Left lobe of liver (tissue), 2 donors: ENCODE measurements at regions not wholly inside any gene's neighbourhood (a gene's known extent, or its start where the extent isn't known, plus 50 kb on each side); places are given as distances from the start of the nearest gene placed in this dataset.

ENCODE experiments used
- ATAC-seq: fragments of 200-7000 bp; cut with Tn5 transposase; one replicate; pipeline ENCODE4 v1.9.1; 2020; ENCODE audit warnings: mild to moderate bottlenecking, moderate library complexity
- DNase-seq: peaks from one replicate; pipeline ENCODE4 v3.0.0-alpha.2; 2020; ENCODE audit warnings: low spot score
- donor health status: DM: no; HTN: no; CAD: no; lungs with moderate emphysema.
- donor health status: DM: no; HTN: yes; CAD: no.

DNA sequence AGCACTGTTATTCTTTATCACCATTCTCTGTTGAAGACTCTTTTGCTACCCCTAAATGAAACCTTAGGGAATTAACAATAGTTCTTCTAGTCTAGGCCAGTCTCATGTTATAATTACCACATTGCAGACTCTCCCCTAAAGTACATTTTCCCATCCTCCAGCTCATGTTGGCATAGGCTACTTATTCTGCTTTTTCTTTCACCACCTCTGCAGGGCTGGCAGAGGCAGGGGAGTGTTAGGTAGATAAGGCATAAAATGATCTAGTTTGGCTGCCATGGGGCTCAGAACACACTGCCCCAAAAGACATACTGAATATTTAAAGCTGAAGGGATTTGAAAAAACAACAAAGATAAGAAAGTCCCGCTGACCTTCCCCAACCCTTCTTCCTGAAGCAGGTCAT, 82.7 kb upstream of the RFC3 start:
- no peak for DNase-seq
- no peak for ATAC-seq

DNA sequence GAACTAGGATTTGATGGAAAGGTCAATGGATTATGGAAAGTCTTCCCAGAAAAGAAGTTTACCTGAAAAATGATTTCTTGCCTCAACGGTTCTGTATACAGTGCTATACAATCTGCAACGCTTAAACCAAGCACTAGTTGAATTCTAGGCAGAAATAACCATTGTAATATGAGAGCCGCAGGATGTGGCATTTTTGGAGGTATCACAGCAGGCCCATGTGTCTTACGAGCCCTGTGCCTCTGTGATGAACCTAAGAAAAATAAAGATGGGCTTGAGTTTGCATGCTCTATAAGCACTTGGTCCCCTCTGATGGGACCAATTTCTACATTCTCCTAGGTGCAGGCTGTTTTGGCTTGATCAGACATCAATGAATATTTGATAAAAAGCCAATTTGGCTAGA, 78.7 kb upstream of the RFC3 start:
- DNase-seq: no peak
- ATAC-seq: no peak

DNA sequence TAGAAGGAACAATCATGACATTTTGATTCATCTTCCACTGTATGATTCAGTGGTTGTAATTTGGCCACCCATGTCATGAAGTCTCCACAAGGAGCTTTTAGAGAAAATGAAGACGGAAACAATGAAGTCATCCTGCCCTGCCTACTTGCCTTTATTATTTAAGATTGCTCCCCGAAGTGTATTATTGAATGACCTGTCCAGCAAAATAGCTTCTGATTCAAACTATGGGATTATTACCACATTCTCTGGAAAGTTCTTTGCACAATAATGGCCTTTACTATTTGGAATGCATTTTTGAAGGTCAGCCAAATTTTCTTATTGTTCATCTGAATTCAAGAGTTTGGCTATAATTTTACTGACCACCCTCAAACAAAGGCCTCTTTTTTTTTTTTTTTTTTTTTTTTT, 77.8 kb upstream of the RFC3 start:
- DNase-seq: no peak

DNA sequence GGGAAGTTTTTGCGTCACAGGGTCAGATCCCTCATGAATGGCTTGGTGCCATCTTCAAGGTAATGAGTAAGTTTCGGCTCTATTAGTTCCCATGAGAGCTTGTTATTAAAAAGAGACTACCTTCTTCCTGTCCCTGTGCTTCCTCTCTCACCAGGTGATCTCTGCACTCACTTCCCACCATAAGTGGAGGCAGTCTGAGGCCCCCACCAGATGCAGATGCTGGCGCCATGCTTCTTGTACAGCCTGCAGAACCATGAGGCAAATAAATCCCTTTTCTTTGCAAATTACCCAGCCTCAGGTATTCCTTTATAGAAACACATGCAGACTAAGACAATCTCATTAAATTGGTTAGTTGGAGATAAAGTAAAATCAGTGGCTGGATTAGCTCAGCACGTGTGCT, 75.6 kb upstream of the RFC3 start:
- no peak for ATAC-seq
- no peak for DNase-seq

More for the DNA sequence above, 77.8 kb upstream of the RFC3 start:
- ATAC-seq: no peak

DNA sequence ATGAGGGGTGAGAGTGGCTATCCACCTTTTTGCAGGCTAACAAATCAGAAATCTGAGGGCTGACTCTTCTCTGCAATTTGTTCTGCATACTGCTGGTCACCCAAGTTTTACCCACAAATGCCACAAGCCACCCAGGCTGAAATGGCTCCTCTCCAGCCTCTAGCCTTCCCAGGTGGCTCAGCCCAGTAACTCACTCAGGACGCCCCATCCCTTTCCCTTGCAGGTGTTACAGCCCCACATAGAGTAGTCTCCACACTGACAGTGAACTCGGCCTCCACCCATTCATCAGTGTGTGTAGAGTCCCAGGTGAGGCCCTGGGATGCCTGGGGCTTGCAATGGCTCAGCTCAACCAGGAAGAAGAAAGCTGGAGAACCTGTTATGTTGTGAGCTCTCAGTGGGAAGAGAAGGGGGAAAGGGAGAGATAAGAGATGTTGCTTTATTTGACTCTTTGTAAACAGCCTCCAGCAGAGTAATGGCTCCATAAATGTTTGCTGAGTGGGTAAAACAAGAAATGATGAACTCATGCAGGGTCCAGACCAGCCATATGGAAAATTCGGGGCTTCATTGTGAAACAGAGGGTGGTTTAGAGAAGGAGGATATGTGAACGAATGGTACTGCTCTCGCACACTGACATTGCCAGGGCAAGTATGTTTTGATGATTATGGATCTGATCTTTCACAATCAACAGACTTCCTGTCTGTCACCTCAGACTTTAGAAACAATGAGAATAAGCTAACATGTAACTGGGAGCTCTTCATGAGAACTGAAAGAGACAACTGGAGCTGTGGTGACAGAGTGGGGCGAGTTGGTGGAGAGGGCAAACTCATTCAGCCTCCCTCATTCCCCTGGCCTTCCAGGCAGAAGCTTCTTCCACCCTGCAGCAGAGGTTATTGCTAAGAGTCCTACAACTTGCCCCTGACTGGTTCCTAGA, 74.2 kb upstream of the RFC3 start:
- DNase-seq: no peak
- ATAC-seq: no peak

DNA sequence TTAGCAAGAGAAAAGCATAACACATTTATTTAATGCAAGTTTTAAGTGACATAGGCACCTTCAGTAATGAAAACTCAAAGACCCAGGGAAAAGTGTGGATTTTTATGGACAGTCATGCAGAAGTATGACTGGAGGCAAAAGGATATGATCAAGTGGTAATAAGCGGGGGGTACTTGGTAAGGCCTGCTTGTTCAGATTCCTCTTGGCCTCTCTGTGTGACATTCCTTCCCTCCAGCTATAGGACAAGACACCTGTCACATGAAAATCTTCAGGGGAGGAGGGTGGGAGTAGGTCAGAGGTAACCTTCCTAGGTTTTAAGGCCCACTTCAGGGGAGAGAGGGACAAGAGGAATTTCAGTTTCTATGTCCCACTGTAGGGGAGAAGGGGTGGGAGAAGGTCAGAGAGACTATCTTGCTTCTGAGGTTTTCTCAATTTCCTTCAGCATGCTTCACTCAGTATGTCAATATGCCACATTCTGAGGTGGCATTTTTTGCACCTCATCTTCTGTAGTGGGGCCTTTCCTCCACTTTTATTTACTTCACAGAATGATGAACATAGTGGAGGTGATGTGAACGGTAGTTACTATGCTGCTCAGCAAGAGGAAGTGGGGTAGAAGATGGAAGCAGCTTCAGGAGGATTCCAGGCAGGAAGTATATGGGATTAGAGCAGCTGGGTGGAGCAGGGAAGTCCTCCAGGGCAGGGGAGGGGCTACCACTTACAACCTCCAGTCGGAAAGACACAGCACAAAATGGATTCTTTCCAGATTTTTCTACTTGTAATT, 73.2 kb upstream of the RFC3 start:
- ATAC-seq: peak; percentile 72
- DNase-seq: no peak

DNA sequence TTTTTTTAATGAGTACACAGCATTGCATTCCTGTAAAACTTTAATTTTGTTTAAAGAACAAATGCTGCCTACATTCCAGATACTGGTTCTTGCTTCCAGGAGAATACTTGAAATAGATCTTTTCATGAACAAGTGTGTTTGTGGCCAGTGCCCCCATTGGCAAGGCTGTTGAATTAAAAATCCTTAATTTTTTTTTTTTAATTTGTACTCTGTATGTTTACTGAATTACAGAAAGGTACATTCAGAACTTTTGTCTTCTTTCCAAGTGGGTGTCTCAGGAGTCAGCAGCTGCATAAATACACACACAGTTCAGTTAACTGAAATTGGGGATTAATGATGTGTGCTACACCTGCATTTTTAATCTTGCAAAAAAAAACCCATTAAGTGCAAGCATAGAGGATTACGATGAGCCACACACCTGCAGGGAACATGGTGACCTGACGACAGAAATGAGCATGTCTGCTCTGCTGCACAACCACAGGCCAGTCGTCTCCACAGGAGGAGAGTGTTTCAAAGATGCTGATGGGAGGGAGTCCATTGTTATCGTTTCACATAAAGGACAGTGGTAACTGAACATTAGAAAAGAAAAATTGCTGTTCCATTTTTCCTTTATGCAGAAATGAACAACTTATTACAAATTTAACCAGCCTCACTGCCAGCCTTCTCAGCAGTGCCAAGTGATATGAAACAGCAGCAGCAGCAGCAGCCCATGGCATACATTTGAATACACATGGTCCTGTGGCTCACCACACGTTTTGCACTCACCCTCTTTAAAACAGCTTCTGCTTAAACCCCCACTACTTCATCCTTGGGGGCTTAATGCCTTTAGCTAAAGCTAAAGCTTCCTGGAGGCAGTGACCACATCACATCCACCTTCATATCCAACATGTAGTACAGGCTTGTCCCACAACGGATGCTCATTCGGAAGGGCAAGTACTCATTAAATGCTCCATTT, 72.3 kb upstream of the RFC3 start:
- peak; percentile 70 for ATAC-seq
- DNase-seq: no peak

DNA sequence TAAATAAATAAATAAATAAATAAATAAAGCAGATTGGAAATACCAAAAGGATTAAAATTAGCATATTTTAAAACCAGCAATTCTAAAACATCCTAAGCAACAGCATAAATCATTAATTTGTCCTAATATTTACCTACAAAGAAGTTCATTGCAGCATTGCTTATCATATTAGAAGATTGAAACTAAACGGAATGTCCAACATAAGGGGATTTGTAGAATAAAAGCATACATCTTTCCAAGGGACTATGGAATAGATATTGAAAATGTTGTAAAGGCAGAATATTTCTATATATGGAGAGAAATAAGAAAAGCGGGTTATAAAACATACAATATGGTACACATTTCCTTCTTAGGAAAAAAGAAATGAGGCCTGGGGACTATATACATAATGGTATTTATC, 71.1 kb upstream of the RFC3 start:
- DNase-seq: no peak

DNA sequence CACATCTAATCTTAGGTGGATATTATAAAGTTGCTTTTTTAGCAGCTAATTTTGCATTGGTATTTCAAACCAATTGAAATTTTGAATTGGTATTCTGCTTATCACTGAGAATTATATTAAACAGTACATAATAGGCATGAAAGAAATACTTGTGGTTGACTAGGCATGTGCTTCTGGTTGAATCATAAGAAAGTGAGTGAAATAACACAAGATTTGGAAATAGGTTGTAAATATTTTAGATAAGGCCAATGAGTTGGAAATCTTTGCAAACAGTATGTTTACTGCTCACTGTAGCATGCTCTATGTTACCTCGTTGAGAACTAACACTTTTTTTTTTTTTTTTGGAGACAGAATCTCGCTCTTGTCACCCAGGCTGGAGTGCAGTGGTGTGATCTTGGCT, 66.8 kb upstream of the RFC3 start:
- no peak for ATAC-seq

More for the DNA sequence above, 71.1 kb upstream of the RFC3 start:
- ATAC-seq: no peak

DNA sequence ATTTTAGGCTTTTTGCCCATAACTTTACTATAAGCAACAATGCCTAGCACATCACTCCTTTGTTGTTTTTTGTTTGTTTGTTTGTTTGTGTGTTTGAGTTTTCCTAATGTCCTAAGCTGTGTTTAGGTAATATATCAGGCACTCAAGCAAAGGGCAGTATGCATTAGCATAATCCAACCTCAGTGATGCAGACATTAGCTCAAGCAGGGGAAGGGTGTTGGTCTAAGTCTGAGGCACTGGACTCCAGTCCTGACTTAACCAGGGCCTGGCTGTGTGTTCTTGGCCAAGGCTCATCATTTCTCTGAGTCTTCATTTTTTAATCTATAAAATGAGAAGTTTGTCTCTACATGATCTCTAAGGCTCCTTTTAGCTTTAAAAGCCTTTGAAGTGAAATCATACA, 65.9 kb upstream of the RFC3 start:
- no peak for ATAC-seq
- no peak for DNase-seq

More for the DNA sequence above, 66.8 kb upstream of the RFC3 start:
- DNase-seq: no peak

DNA sequence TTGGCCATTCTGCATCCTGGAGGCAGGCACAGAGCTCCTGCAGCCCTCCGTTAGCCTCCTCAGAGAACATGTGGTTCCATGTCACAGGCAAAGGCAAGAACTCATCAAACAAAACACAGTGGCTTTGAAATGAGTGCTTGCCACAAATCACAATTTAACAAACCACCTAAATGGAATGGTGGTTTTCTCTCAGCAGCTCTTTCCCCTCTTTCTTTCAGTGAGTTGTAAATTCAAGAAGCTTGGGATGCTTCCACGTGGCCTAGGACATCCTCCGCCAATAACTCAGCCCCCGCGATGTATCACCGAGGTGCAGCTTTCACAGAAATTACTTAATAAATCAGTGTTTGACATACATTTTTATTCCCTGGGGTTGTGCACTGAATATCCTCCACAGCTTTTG, 65.4 kb upstream of the RFC3 start:
- ATAC-seq (no peak), DNase-seq (no peak)

DNA sequence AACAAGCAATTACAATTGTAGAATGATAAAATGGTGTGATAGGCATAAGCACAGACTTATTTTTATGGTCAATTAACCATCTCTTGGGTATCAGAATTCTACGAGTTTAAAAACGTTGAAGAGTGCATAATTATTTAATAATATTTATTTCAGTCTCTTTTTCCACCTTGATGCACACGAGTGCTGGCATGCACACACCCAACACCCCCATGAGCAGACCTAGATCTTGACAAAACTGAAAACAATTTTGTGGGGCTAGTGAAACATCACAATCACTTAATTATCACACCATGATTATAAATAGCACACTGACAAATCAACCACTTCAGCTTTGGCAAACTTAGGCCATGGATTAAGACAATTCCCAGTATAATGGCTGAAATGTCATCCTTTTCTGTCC, 61.0 kb upstream of the RFC3 start:
- no peak for DNase-seq
- no peak for ATAC-seq

DNA sequence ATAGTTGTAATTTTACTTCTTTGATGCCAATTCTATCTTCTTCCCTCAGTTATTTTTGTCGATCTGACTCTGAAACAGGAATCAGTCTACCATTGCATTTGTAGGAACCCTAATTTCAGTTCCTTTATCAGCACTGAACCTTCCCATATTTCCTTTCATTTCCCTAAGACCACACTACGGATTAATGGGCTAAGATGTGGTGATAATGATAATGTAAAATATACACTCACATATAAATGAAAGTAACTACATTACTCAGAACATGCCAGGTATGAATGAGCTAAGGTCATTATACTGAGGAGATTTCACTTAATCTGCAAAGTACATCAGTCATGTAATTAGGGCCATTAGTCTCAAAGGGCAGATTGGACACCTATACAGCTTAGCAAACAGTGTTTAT, 60.2 kb upstream of the RFC3 start:
- DNase-seq: no peak
- no peak for ATAC-seq

DNA sequence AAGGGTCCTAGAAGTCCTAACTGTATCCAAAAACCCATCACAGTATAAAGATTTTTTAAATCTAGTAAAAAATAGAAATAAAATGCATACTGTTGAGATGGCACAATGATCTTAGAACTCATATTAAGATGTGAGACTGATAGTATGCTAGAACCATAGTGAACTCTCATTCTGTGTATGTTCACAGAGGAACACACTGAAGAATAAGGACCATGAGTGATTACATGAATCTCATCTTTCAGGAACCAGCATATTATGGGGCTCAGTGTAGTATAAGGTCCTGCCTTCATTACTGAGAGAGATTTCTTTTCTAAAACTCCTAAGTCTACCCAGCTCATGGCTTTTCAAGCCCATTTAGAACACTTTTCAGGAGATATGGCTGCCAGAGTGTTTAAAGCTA, 59.8 kb upstream of the RFC3 start:
- DNase-seq (no peak), ATAC-seq (no peak)

DNA sequence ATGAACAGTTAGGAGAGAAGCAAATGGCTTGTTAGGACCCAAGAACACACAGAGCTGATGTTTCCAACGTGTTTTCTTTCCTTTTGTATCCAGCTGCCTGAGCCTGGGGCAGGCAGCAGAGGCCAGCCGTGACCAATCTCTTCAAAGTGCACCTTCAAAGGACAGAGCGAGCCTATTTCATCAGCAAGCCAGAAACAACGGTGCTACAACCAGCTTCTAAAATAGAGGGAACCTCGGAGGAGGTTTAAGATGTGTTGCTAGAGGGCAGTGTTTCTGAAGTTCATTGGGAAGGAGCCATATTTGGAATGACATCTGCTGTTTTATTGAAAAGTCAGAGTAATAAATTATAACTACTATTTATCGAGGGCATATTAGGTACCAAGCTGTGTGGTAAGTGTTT, 56.2 kb upstream of the RFC3 start:
- ATAC-seq (no peak), DNase-seq (no peak)

DNA sequence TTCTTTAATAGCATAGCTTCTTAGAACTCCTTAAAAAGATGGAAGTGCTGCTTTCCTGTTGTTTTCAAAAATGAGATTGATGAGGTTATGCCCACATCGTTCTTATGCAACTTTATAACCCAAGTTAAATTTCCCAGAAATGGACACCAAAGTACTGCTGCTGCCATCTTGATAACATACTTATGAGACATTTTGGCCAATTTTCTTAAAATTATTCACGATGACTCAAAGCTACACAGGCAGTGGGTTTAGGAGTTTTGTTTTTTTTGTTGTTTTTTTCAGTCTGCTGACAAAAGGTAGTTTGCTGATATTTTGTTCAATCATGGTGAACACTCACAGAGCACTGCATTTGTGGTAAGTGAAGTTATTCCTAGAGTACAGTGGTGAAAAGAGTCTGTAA, 54.9 kb upstream of the RFC3 start:
- ATAC-seq: no peak
- no peak for DNase-seq

DNA sequence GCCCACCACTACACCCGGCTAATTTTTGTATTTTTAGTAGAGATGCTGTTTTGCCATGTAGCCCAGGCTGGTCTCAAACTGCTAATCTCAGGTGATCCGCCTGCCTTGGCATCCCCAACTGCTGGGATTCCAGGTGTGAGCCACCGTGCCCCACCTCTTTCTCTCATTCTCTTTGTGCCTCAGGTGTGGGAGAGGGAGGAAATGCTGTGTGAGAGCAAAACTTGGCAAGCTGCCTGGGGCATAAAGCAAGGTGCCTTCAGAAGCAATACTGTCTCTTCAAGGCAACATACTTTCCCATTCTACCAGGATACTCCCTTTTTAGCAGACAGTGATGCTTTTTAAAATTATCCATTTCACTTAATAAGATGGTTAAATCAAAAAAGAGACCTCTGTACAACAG, 53.2 kb upstream of the RFC3 start:
- no peak for DNase-seq
- ATAC-seq: no peak

DNA sequence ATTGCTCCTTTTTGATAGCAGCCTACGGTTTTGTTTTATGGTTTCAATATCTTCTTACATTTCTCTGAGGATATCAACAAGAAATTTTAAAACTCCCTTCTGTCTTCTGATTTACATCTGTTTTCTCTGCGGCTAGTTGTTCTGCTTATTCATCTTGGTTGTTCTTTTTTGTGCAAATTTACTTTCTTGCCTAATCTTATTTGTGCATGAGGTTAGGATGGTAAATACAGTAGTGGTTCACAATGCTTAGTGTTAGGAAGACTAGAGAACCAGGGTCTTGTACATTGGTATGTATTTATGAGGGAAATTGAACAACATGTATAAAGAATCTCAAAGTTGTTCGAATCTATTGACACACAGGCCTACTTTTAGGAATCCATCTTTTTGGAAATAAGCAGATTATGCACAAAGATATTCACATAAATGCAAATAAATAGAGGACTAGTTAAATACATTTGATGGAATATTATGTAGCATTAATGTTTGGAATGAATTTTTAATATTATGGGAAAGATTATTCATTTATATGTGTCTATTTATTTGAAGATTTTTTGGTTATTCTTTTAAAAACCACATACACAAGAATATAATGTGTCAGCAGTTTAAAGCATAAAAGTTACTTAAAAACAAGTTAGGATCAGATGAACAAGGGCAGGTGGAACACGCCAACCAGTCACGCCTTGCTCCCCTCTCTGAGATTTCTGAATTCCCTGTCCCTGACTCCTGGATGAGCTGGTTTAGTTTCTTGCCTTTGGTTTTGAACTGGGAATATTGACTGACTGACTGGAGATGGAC, 51.4 kb upstream of the RFC3 start:
- DNase-seq (no peak), ATAC-seq (no peak)

DNA sequence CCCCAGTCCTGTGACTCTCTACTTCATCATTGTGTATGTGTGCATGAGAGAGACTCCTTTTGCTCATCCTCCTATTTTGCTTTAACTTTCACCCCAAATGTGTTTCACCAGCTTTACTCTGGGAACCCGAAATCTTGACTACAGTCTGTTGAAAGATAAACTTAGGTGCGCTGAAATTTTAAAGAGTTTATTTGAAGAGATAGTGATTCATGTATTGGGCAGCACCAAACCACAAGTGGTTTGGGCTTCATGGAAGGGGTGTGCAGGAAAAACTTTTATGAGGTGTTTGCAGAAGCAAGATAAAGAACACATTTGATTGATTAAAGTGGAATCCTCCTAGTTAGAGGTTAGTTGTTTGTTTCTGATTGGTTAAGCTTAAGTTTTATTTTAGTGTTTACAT, 50.8 kb upstream of the RFC3 start:
- DNase-seq: no peak
- no peak for ATAC-seq
